BJ (cell line): ENCODE measurements at regions not wholly inside any gene's neighbourhood (a gene's known extent, or its start where the extent isn't known, plus 50 kb on each side); places are given as distances from the start of the nearest gene placed in this dataset.
"Not testable (repeated sequence)": the region's sequence is repeated elsewhere in the genome, so short reads cannot be mapped to it uniquely, and the experiment has no call there.

Source experiments
- CTCF ChIA-PET: fragments of 350-600 bp; formaldehyde crosslinking; extraction: SDS; loops from one replicate; lab custom pipeline; 2021; ENCODE audit warnings: antibody characterized with exemption, inconsistent platforms; lab: Yijun Ruan, JAX
- POLR2A ChIA-PET: fragments of 300-600 bp; sonication (Branson Sonifier 250); formaldehyde crosslinking; extraction: SDS; loops from one replicate; lab custom pipeline; 2021; ENCODE audit warnings: antibody characterized with exemption; lab: Charles Lee
- DNase-seq: peaks from one replicate; pipeline ENCODE4 v3.0.0-alpha.2; 2011; ENCODE audit warnings: low read depth
- H3K27me3 ChIP-seq: 2 replicates; pipeline ENCODE4 v1.6.0; 2011; ENCODE audit warnings: low read length; ENCODE audit not compliant: control insufficient read depth, insufficient read depth
- H3K36me3 ChIP-seq: 2 replicates; pipeline ENCODE4 v1.5.1; 2011; ENCODE audit warnings: low read length; ENCODE audit not compliant: control insufficient read depth, insufficient read depth
- H3K4me3 ChIP-seq: 2 replicates; pipeline ENCODE4 v1.5.1; 2011; ENCODE audit warnings: low read depth, mild to moderate bottlenecking, control low read depth, low read length
- TF ChIP-seq, protein P1 (sequence below): IDR thresholded peaks from 2 replicates; pipeline ENCODE4 v1.5.1; 2011; ENCODE audit warnings: low read depth, mild to moderate bottlenecking, control low read depth, inconsistent platforms, low read length, moderate library complexity; ENCODE audit not compliant: insufficient read depth

DNA sequence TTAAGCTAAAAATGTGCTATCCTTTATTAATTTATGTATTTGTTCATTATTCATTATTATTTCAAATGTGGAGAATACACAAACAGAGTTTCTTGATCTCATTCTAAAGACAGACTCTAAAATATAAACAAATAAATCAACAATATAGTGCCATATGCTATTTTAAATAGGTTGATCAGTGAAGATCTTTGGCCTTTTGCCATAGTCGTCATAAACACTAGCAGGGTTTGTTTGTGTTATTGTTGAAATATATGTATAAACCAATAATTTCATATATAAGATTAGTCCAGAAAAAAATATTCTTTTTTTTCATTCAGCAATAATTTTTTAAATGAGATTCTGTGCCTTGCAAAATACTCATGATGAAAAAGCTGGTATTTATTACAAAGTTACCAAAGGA, 62.1 kb upstream of the KYNU start:
- ChIA-PET CTCF (no interaction called here), POLR2A (no interaction called here)
- no peaks in the 10 kb centered on the region for H3K36me3 ChIP-seq
- DNase-seq = no peak
- peaks cover 1% of the 10 kb centered on the region; the same call in 1 of the 2 replicates for H3K27me3 ChIP-seq
- H3K4me3 ChIP-seq = no peak overlapping the region
- TF ChIP-seq, protein P1, sequence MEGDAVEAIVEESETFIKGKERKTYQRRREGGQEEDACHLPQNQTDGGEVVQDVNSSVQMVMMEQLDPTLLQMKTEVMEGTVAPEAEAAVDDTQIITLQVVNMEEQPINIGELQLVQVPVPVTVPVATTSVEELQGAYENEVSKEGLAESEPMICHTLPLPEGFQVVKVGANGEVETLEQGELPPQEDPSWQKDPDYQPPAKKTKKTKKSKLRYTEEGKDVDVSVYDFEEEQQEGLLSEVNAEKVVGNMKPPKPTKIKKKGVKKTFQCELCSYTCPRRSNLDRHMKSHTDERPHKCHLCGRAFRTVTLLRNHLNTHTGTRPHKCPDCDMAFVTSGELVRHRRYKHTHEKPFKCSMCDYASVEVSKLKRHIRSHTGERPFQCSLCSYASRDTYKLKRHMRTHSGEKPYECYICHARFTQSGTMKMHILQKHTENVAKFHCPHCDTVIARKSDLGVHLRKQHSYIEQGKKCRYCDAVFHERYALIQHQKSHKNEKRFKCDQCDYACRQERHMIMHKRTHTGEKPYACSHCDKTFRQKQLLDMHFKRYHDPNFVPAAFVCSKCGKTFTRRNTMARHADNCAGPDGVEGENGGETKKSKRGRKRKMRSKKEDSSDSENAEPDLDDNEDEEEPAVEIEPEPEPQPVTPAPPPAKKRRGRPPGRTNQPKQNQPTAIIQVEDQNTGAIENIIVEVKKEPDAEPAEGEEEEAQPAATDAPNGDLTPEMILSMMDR = no peak

DNA sequence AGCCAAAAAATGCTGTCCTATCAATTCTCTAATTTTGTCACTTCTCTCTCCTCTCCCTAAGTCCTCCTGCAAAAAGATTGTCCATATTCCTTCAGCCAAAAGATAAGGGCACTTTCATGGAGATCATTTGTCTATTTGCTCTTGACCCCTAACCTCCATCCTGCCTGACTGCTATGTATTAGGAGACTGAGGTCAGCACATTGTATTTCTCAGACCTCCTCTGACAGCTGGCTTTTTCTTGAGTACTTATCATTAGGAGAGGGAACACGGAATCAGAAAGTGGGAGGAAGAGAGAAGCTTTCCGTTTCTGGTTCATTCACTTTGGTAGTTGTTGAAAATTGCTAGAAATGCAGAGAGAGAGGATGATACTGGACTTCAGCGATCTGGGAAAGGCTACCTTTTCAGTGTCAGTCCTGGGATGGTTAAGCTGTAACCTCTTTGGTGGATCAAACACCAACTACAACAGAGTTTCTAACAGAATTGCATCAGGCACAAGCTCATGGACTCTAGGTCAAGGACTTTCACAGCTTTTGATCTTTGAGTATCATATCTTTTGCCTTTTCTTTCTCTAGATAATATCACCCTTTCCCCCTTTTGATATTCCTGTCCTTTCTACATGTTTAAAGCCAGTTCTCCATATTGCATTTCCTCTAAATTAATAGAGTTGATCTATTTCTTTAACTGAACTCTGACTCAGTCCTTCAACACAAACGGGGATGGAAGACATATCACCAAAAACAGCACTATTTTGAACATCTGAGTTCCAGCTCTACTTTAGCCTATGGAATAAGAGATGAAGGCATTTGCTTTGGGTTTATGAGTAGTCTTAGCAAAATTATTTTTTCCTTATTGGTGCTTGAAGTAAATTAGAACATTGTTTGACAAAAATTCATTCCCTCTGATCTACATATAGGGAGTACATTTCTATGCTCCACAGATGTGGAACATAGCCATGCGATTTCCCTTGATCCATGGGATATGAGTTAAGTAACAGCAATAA, 63.3 kb upstream of the KYNU start:
- H3K36me3 ChIP-seq = no peaks in the 10 kb centered on the region
- no peak for DNase-seq
- POLR2A ChIA-PET = no interaction called here
- no peaks in the 10 kb centered on the region for H3K27me3 ChIP-seq
- no peak overlapping the region for H3K4me3 ChIP-seq
- CTCF ChIA-PET = no interaction called here
- TF ChIP-seq, protein P1 = no peak

DNA sequence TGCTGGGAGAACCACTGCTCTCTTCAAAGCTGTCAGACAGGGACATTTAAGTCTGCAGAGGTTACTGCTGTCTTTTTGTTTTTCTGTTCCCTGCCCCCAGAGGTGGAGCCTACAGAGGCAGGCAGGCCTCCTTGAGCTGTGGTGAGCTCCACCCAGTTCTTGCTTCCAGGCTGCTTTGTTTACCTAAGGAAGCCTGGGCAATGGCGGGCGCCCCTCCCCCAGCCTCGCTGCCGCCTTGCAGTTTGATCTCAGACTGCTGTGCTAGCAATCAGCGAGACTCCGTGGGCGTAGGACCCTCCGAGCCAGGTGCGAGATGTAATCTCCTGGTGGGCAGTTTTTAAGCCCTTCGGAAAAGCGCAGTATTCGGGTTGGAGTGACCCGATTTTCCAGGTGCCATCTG, 65.8 kb upstream of the KYNU start:
- DNase-seq, POLR2A ChIA-PET, H3K36me3 ChIP-seq, H3K27me3 ChIP-seq, H3K4me3 ChIP-seq, CTCF ChIA-PET: not testable (repeated sequence)

DNA sequence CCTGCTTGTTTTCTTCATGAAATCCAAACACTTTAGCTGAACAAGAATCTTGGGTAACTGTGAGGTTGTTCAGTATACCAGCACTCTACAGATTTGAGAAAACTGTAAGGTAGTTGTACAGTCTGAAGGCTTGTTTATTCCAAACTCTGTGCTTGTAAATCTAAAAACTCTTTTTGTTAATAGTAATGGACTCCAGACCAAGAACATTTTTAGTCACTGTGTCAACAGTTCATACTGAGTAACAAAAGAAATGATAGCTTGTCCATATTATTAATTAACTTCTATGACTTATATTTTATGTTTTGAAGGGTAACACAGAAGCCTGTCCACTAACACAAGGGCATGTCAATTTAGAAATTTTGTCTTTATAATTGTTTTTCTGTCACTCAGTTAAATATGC, 72.2 kb upstream of the KYNU start:
- ChIA-PET POLR2A (no interaction called here), CTCF (no interaction called here)
- TF ChIP-seq, protein P1 = no peak
- no peaks in the 10 kb centered on the region for H3K36me3 ChIP-seq
- no peak for DNase-seq
- no peak overlapping the region for H3K4me3 ChIP-seq
- H3K27me3 ChIP-seq = no peaks in the 10 kb centered on the region

DNA sequence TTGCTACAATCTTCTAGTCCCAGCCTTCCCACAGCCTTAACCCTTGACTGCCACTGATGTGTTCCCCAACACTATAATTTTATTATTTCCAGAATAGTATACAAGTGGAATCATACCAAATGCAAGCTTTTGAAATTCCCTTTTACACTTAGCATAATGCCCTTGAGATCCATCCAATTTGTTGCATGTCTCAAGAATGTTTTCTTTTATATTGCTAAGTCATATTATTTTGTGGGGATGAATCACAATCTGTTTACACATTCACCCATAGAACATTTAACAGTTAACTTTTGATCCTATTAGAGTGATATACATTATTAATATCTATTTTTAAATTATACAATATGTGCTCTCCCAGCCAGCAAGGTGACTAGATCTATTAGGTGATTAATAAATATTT, 74.3 kb upstream of the KYNU start:
- TF ChIP-seq, protein P1 = no peak
- Histone ChIP-seq H3K27me3 (no peaks in the 10 kb centered on the region), H3K36me3 (no peaks in the 10 kb centered on the region), H3K4me3 (no peak overlapping the region)
- ChIA-PET POLR2A (no interaction called here), CTCF (no interaction called here)
- DNase-seq = no peak
